ENCODE measurements at regions not wholly inside any gene's neighbourhood (a gene's known extent, or its start where the extent isn't known, plus 50 kb on each side); places are given as distances from the start of the nearest gene placed in this dataset.

DNA sequence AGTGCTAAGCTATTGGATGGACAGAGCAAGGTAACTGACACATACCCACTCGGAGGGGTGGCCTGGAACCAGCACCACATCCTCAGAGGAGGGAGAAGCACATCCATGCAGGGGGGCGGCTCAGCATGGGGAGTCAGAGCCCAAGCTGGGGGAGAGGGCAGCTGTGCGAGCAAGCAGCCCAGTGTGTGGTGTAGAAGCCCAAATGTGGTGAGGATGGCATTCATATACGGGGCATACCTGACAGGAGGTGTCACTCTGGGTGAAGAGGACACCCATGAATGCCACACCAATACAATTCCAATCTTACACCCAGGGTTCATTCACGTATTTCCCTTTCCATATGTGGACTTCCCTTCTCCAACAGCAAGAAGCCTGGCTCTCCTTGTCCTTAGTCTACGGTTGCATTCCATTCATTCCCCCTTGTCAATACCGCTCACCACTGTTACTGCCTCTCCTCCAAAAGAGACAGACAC is 58.7 kb upstream of the ACAN start:
- no peak for DNase-seq

GRCh38 chr15:88745065-88745464 is 58.2 kb upstream of the ACAN start:
- DNase-seq = no peak

DNA sequence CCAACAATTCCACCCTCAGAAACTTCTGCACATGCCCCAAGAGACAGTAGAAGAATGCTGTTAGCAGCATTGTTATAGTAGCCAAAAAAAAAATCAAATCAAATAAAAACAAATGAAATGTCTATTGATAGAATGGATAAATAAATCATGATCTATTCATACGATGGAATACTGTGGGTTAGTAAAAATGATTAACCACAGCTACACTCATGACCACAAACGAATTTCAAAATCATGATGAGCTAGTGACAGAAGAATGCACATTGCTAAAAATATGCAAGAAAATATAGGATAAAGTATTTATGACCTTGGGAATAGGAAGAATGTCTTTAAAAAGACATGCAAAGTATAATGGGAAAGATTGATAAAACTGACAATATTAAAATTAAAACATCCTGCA is 57.5 kb upstream of the ACAN start:
- no peak for DNase-seq

DNA sequence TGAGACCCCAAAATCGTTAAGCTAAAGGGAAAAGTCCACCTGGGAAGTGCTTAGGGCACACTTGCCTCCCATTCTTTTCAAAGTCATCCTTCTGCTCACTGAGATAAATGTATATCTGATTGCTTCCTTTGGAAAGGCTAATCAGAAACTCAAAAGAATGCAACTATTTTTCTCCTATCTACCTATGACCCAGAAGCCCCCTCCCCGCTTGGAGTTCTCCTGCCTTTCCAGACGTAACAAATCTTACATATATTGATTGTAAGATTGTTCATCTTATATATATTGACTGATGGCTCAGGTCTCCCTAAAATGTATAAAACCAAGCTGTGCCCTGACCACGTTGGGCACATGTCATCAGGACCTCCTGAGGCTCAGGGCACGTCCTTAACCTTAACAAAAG is 56.8 kb upstream of the ACAN start:
- DNase-seq = no peak

GRCh38 chr15:88747111-88747510 is 56.1 kb upstream of the ACAN start:
- DNase-seq = no peak

DNA sequence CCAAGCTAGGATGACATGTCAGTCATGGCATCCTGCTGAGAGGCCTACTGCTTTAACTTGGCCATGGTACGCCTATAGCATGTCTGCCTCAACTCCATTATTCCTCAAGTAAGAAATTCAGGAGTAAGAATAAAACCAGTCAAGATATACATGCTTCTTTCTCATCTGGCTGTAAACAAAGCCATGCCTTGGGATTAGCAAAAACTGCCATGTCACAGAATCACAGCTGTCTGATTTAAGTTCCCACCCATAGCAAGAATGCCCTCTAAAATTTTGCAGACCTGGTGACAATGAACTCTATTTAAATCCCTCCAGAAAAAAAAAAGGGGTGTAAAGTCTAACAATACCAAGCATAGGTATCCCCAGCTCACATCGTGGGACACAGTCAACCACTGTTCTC is 55.6 kb upstream of the ACAN start:
- no peak for DNase-seq

GRCh38 chr15:88748081-88748480 is 55.2 kb upstream of the ACAN start:
- no peak for DNase-seq

DNA sequence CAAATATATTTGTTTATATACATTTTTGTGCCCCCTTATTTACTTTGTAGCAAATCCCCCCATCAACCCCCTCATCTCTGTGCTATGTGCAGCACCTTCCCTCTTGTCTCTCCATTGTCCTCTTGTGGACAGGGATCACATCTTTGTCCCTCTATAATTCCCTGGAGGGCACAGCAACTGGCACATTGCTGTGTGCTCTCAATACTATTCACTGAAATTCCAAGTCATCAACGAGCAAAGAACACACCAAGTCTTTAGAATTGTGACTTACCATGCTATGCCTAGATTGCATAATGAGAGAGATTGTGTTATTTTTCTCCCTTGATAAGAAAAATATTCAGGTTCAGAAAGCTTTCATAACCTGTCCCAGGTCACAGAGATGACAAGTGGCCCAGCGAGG is 54.6 kb upstream of the ACAN start:
- no peak for DNase-seq

DNA sequence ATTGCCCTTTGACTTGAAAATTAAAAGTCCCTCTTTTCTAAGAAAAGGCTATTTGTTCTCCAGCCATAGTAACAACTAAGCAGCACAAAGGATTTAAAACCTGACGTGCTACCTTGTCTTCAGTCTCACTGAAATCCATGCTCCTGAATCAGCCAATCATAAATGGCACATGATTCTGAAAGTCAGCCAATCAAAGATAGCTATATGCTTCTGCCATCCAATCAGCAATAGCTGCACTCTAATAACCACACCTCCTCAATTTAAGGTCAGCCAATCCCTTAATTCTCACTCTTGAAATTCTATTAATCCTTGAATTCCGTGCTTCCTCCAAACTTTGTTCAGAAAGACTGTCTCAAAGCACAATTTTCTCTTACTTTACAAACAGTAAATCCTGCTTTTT is 53.5 kb upstream of the ACAN start:
- no peak for DNase-seq

- no peak for DNase-seq
Observed at GRCh38 chr15:88752501-88752900, 50.7 kb upstream of the ACAN start.

- DNase-seq = no peak
Observed at GRCh38 chr15:88752951-88753350, 50.3 kb upstream of the ACAN start.
